Activated CD4-positive, alpha-beta T cell treated with anti-CD3 and anti-CD28 coated beads for 36 hours (primary cell): ENCODE measurements at regions not wholly inside any gene's neighbourhood (a gene's known extent, or its start where the extent isn't known, plus 50 kb on each side); places are given as distances from the start of the nearest gene placed in this dataset.
"Not testable (repeated sequence)": the region's sequence is repeated elsewhere in the genome, so short reads cannot be mapped to it uniquely, and the experiment has no call there.

Experiments
- ATAC-seq: fragments of 200-7000 bp; cut with Tn5 transposase; one replicate; pipeline ENCODE4 v1.10.0; 2021; ENCODE audit warnings: mild to moderate bottlenecking, moderate library complexity
- CTCF ChIA-PET: fragments of 350-600 bp; sonication (Branson Sonifier 250); formaldehyde crosslinking; loops from one replicate; lab custom pipeline; 2021; ENCODE audit warnings: antibody characterized with exemption; lab: Charles Lee
- POLR2A ChIA-PET: fragments of 350-600 bp; sonication (Branson Sonifier 250); formaldehyde crosslinking; loops from one replicate; lab custom pipeline; 2021; ENCODE audit warnings: antibody characterized with exemption, inconsistent platforms; lab: Charles Lee
- DNase-seq: peaks from one replicate; pipeline ENCODE4 v3.0.0-alpha.2; 2020
- H3K27ac Mint-ChIP-seq: one replicate; pipeline ENCODE4 v1.8.0; 2021; ENCODE audit warnings: mixed read lengths
- H3K27me3 Mint-ChIP-seq: one replicate; pipeline ENCODE4 v1.8.0; 2021; ENCODE audit warnings: mixed read lengths
- H3K36me3 Mint-ChIP-seq: one replicate; pipeline ENCODE4 v1.8.0; 2021; ENCODE audit warnings: low read depth, mixed read lengths
- H3K4me1 Mint-ChIP-seq: one replicate; pipeline ENCODE4 v1.8.0; 2021; ENCODE audit warnings: mixed read lengths
- H3K4me3 Mint-ChIP-seq: one replicate; pipeline ENCODE4 v1.8.0; 2021; ENCODE audit warnings: mild to moderate bottlenecking, moderate library complexity, mixed read lengths
- H3K9me3 Mint-ChIP-seq: one replicate; pipeline ENCODE4 v1.8.0; 2021; ENCODE audit warnings: low read depth, mixed read lengths
- intact Hi-C, 2 experiments: fragments of 100-400 bp; cut with DNase I in 1 of 2; cut with micrococcal nuclease in 1 of 2; formaldehyde crosslinking; loops; one replicate each; pipeline versions ENCODE4 v1.14.2 to v1.15.1; 2022 to 2024; cut with DNase I, micrococcal nuclease

- Mint-ChIP-seq H3K36me3 (no peaks in the 10 kb centered on the region), H3K27me3 (peaks cover 2% of the 10 kb centered on the region), H3K4me1 (no peaks in the 10 kb centered on the region), H3K27ac (no peak overlapping the region), H3K4me3 (no peak overlapping the region), H3K9me3 (peaks cover 2% of the 10 kb centered on the region)
- intact Hi-C loops = no loop called here
- DNase-seq (no peak), ATAC-seq (no peak)
- ChIA-PET POLR2A (no interaction called here), CTCF (no interaction called here)
Observed at GRCh38 chr11:16526947-16527346, 170.6 kb upstream of the SOX6 start.

GRCh38 chr11:16520713-16521112 lies 164.4 kb upstream of the SOX6 start:
- POLR2A ChIA-PET, DNase-seq, H3K27me3 Mint-ChIP-seq, ATAC-seq, H3K27ac Mint-ChIP-seq, H3K4me3 Mint-ChIP-seq, CTCF ChIA-PET, H3K36me3 Mint-ChIP-seq, intact Hi-C loops, H3K4me1 Mint-ChIP-seq: not testable (repeated sequence)
- H3K9me3 Mint-ChIP-seq = peaks cover 14% of the 10 kb centered on the region

GRCh38 chr11:16512899-16513241 lies 156.5 kb upstream of the SOX6 start:
- Mint-ChIP-seq H3K27me3 (no peaks in the 10 kb centered on the region), H3K9me3 (peaks cover 2% of the 10 kb centered on the region), H3K27ac (no peak overlapping the region), H3K4me3 (no peak overlapping the region), H3K36me3 (no peaks in the 10 kb centered on the region), H3K4me1 (peaks cover 2% of the 10 kb centered on the region)
- DNase-seq (no peak), ATAC-seq (peak; percentile 86)
- intact Hi-C loops = no loop called here
- POLR2A ChIA-PET = no interaction called here
- CTCF ChIA-PET = no interaction called here

- ATAC-seq = no peak
- H3K36me3 Mint-ChIP-seq = no peaks in the 10 kb centered on the region
- POLR2A ChIA-PET = no interaction called here
- H3K4me1 Mint-ChIP-seq = peaks cover 2% of the 10 kb centered on the region
- H3K4me3 Mint-ChIP-seq = no peak overlapping the region
- intact Hi-C loops = no loop called here
- no peaks in the 10 kb centered on the region for H3K27me3 Mint-ChIP-seq
- H3K9me3 Mint-ChIP-seq = peaks cover 6% of the 10 kb centered on the region
- CTCF ChIA-PET = no interaction called here
- no peak overlapping the region for H3K27ac Mint-ChIP-seq
- DNase-seq = no peak
Observed at GRCh38 chr11:16512198-16512898, 156.0 kb upstream of the SOX6 start.

GRCh38 chr11:16511116-16512114 lies 155.1 kb upstream of the SOX6 start:
- H3K27ac Mint-ChIP-seq = no peak overlapping the region
- ChIA-PET POLR2A (no interaction called here), CTCF (no interaction called here)
- H3K9me3 Mint-ChIP-seq = peaks cover 10% of the 10 kb centered on the region
- DNase-seq (no peak), ATAC-seq (peak; percentile 23)
- no peaks in the 10 kb centered on the region for H3K36me3 Mint-ChIP-seq
- H3K4me3 Mint-ChIP-seq = no peak overlapping the region
- intact Hi-C loops = no loop called here
- peaks cover 2% of the 10 kb centered on the region for H3K4me1 Mint-ChIP-seq
- H3K27me3 Mint-ChIP-seq = no peaks in the 10 kb centered on the region

- no peak for ATAC-seq
- ChIA-PET POLR2A (no interaction called here), CTCF (no interaction called here)
- Mint-ChIP-seq H3K27me3 (no peaks in the 10 kb centered on the region), H3K4me1 (no peaks in the 10 kb centered on the region), H3K36me3 (no peaks in the 10 kb centered on the region), H3K4me3 (no peak overlapping the region), H3K27ac (no peak overlapping the region), H3K9me3 (peaks cover 20% of the 10 kb centered on the region)
- no peak for DNase-seq
- intact Hi-C loops = no loop called here
Observed at GRCh38 chr11:16505481-16505880, 149.1 kb upstream of the SOX6 start.

- CTCF ChIA-PET, H3K36me3 Mint-ChIP-seq, ATAC-seq, H3K27me3 Mint-ChIP-seq, POLR2A ChIA-PET, H3K4me1 Mint-ChIP-seq, H3K4me3 Mint-ChIP-seq, H3K27ac Mint-ChIP-seq, DNase-seq, intact Hi-C loops: not testable (repeated sequence)
- peaks cover 20% of the 10 kb centered on the region for H3K9me3 Mint-ChIP-seq
Observed at GRCh38 chr11:16503891-16504290, 147.5 kb upstream of the SOX6 start.

GRCh38 chr11:16494918-16495691 lies 138.8 kb upstream of the SOX6 start:
- Mint-ChIP-seq H3K4me3 (no peak overlapping the region), H3K9me3 (peaks cover 9% of the 10 kb centered on the region), H3K27me3 (no peaks in the 10 kb centered on the region), H3K36me3 (no peaks in the 10 kb centered on the region), H3K27ac (no peak overlapping the region), H3K4me1 (no peaks in the 10 kb centered on the region)
- ChIA-PET POLR2A (no interaction called here), CTCF (interaction anchor here (0.7 to 1.0 kb wide), 2 partner anchors 119 to 666 kb away, joined by 3 to 4 read pairs; no protein-coding TSS in a partner anchor)
- no peak for DNase-seq
- intact Hi-C loops = no loop called here
- ATAC-seq = no peak

GRCh38 chr11:16484434-16484833 lies 128.1 kb upstream of the SOX6 start:
- Mint-ChIP-seq H3K4me3 (no peak overlapping the region), H3K4me1 (no peaks in the 10 kb centered on the region), H3K36me3 (no peaks in the 10 kb centered on the region), H3K9me3 (no peaks in the 10 kb centered on the region), H3K27ac (no peak overlapping the region), H3K27me3 (no peaks in the 10 kb centered on the region)
- intact Hi-C loops = no loop called here
- ATAC-seq = no peak
- DNase-seq = no peak
- POLR2A ChIA-PET = no interaction called here
- CTCF ChIA-PET = interaction anchor here (0.7 kb wide), 1 partner anchor 8 kb away, joined by 3 read pairs; no protein-coding TSS in a partner anchor

- Mint-ChIP-seq H3K4me3 (no peak overlapping the region), H3K9me3 (no peaks in the 10 kb centered on the region), H3K36me3 (no peaks in the 10 kb centered on the region), H3K27ac (no peak overlapping the region), H3K27me3 (no peaks in the 10 kb centered on the region), H3K4me1 (no peaks in the 10 kb centered on the region)
- no peak for DNase-seq
- no peak for ATAC-seq
- CTCF ChIA-PET = no interaction called here
- intact Hi-C loops = no loop called here
- POLR2A ChIA-PET = no interaction called here
Observed at GRCh38 chr11:16474659-16475058, 118.3 kb upstream of the SOX6 start.

- no peak for ATAC-seq
- ChIA-PET POLR2A (no interaction called here), CTCF (interaction anchor here (1.1 kb wide), 1 partner anchor 17 kb away, joined by 4 read pairs; no protein-coding TSS in a partner anchor)
- DNase-seq = no peak
- intact Hi-C loops = no loop called here
- H3K9me3 Mint-ChIP-seq = peaks cover 1% of the 10 kb centered on the region
- no peak overlapping the region for H3K4me3 Mint-ChIP-seq
- no peaks in the 10 kb centered on the region for H3K4me1 Mint-ChIP-seq
- H3K36me3 Mint-ChIP-seq = no peaks in the 10 kb centered on the region
- no peaks in the 10 kb centered on the region for H3K27me3 Mint-ChIP-seq
- no peak overlapping the region for H3K27ac Mint-ChIP-seq
Observed at GRCh38 chr11:16469968-16470367, 113.6 kb upstream of the SOX6 start.
